H1 (cell line): ENCODE measurements at regions not wholly inside any gene's neighbourhood (a gene's known extent, or its start where the extent isn't known, plus 50 kb on each side); places are given as distances from the start of the nearest gene placed in this dataset.
"Not testable (repeated sequence)": the region's sequence is repeated elsewhere in the genome, so short reads cannot be mapped to it uniquely, and the experiment has no call there.

Experiments
- CTCF ChIA-PET: fragments of 300-600 bp; sonication (Branson Sonifier 250); formaldehyde crosslinking; loops from one replicate; lab custom pipeline; 2021; ENCODE audit not compliant: partially characterized antibody; lab: Charles Lee
- POLR2A ChIA-PET: fragments of 300-600 bp; sonication (Branson Sonifier 250); formaldehyde crosslinking; loops from one replicate; lab custom pipeline; 2021; ENCODE audit warnings: inconsistent platforms; ENCODE audit not compliant: partially characterized antibody; lab: Charles Lee
- DNase-seq, 2 experiments: peaks; one replicate each; pipeline versions ENCODE4 v3.0.0 to v3.0.0-alpha.2; 2010 to 2022; ENCODE audit warnings: low spot score in 2 of 2, low read depth in 1 of 2, mixed read lengths in 1 of 2
- FAIRE-seq: peaks from 2 replicates; lab custom pipeline; 2011; peaks lifted over from hg19 to GRCh38; lab: Jason Lieb, UNC
- H2AFZ ChIP-seq: 2 replicates; pipeline ENCODE4 v1.8.1; 2012; ENCODE audit warnings: low read length, inconsistent platforms
- H2AK5ac ChIP-seq: 2 replicates; pipeline ENCODE4 v1.6.1; 2013; ENCODE audit warnings: low read depth, low read length
- H2BK120ac ChIP-seq: replicated peaks from 2 replicates; pipeline ENCODE3; 2013; ENCODE audit warnings: low read depth, low read length, inconsistent platforms
- H2BK12ac ChIP-seq: 2 replicates; pipeline ENCODE4 v1.6.1; 2013; ENCODE audit warnings: low read depth, low read length
- H2BK15ac ChIP-seq: 2 replicates; pipeline ENCODE4 v1.6.1; 2013; ENCODE audit warnings: low read length
- H2BK20ac ChIP-seq: 2 replicates; pipeline ENCODE4 v1.6.1; 2013; ENCODE audit warnings: low read length
- H2BK5ac ChIP-seq: 2 replicates; pipeline ENCODE4 v1.6.1; 2013; ENCODE audit warnings: low read depth, low read length
- H3K14ac ChIP-seq: 2 replicates; pipeline ENCODE4 v1.6.1; 2013; ENCODE audit warnings: inconsistent platforms; ENCODE audit not compliant: insufficient read length
- H3K18ac ChIP-seq: 2 replicates; pipeline ENCODE4 v1.6.1; 2013; ENCODE audit warnings: low read length; ENCODE audit errors: extremely low read depth
- H3K23ac ChIP-seq: 2 replicates; pipeline ENCODE4 v1.6.1; 2013; ENCODE audit warnings: inconsistent platforms; ENCODE audit not compliant: insufficient read length
- H3K23me2 ChIP-seq: 2 replicates; pipeline ENCODE4 v1.6.1; 2013; ENCODE audit warnings: low read depth, low read length
- H3K27ac ChIP-seq: 2 replicates; pipeline ENCODE4 v1.6.1; 2011; ENCODE audit warnings: low read depth, low read length, inconsistent platforms
- H3K27me3 ChIP-seq, 4 experiments: replicated peaks in 1 of 4; 1 replicate in 1 of 4; 2 replicates in 3 of 4; pipeline versions ENCODE4 v1.6.1 to v1.8.1; 2011 to 2013; ENCODE audit warnings: low read length in 3 of 4, mild to moderate bottlenecking in 3 of 4, inconsistent platforms in 2 of 4, mixed read lengths in 2 of 4, moderate library complexity in 1 of 4; ENCODE audit not compliant: control insufficient read depth in 3 of 4, insufficient read depth in 3 of 4; ENCODE audit errors: extremely low read depth in 1 of 4
- H3K36me3 ChIP-seq, 4 experiments: 2 replicates each; pipeline versions ENCODE4 v1.6.1 to v1.8.1; 2011 to 2013; ENCODE audit warnings: mild to moderate bottlenecking in 4 of 4, low read length in 3 of 4, moderate library complexity in 2 of 4, control low read depth in 1 of 4, inconsistent platforms in 1 of 4; ENCODE audit not compliant: insufficient read depth in 4 of 4, control insufficient read depth in 2 of 4
- H3K4ac ChIP-seq: replicated peaks from 2 replicates; pipeline ENCODE3; 2013; ENCODE audit warnings: low read length, low read depth, mixed read lengths, inconsistent platforms; ENCODE audit not compliant: insufficient read length
- H3K4me1 ChIP-seq, 4 experiments: replicated peaks in 1 of 4; 1 replicate in 1 of 4; 2 replicates in 3 of 4; pipeline versions ENCODE4 v1.6.1 to v1.8.1; 2011 to 2013; ENCODE audit warnings: low read length in 3 of 4, inconsistent platforms in 2 of 4, mixed read lengths in 1 of 4; ENCODE audit not compliant: insufficient read depth in 4 of 4, control insufficient read depth in 3 of 4
- H3K4me2 ChIP-seq, 2 experiments: 2 replicates each; pipeline versions ENCODE4 v1.6.1 to v1.8.1; 2011 to 2013; ENCODE audit warnings: low read depth in 2 of 2, low read length in 2 of 2, control low read depth in 1 of 2, inconsistent platforms in 1 of 2, mild to moderate bottlenecking in 1 of 2; ENCODE audit not compliant: insufficient read depth in 1 of 2
- H3K4me3 ChIP-seq, 4 experiments: fragments of 200-600, 300-600 bp in 1 of 4; sonication (generic), shearing (Covaris generic), sonication (Bioruptor Twin) in 1 of 4; 2 replicates each; pipeline versions ENCODE4 v1.5.1 to v1.8.1; 2011 to 2016; ENCODE audit warnings: low read length in 4 of 4, low read depth in 3 of 4, control low read depth in 2 of 4, inconsistent platforms in 2 of 4, mild to moderate bottlenecking in 2 of 4, mixed read lengths in 1 of 4, moderate library complexity in 1 of 4; ENCODE audit not compliant: insufficient read depth in 2 of 4; ENCODE audit errors: extremely low read depth in 1 of 4
- H3K56ac ChIP-seq: replicated peaks from 2 replicates; pipeline ENCODE3; 2013; ENCODE audit warnings: low read depth, mild to moderate bottlenecking, mixed read lengths, low read length, inconsistent platforms; ENCODE audit not compliant: insufficient read length
- H3K79me1 ChIP-seq: 2 replicates; pipeline ENCODE4 v1.6.1; 2013; ENCODE audit warnings: low read depth, low read length, control low read depth
- H3K79me2 ChIP-seq, 2 experiments: 2 replicates each; pipeline versions ENCODE4 v1.6.1 to v1.8.1; 2012 to 2013; ENCODE audit warnings: low read length in 2 of 2, mild to moderate bottlenecking in 2 of 2, inconsistent platforms in 1 of 2; ENCODE audit not compliant: insufficient read depth in 2 of 2, control insufficient read depth in 1 of 2
- H3K9ac ChIP-seq, 4 experiments: replicated peaks in 1 of 4; 1 replicate in 1 of 4; 2 replicates in 3 of 4; pipeline versions ENCODE4 v1.6.1 to v1.8.1; 2011 to 2013; ENCODE audit warnings: low read depth in 3 of 4, low read length in 3 of 4, control low read depth in 2 of 4, mild to moderate bottlenecking in 2 of 4, moderate library complexity in 2 of 4, inconsistent platforms in 1 of 4; ENCODE audit errors: extremely low read depth in 1 of 4
- H3K9me3 ChIP-seq, 2 experiments: 2 replicates each; pipeline versions ENCODE4 v1.6.1 to v1.8.1; 2012 to 2013; ENCODE audit warnings: mild to moderate bottlenecking in 2 of 2, moderate library complexity in 2 of 2, control low read depth in 1 of 2, inconsistent platforms in 1 of 2, low read depth in 1 of 2, low read length in 1 of 2, mixed read lengths in 1 of 2; ENCODE audit not compliant: insufficient read depth in 2 of 2
- H4K20me1 ChIP-seq, 2 experiments: replicated peaks in 1 of 2; 2 replicates each; pipeline versions ENCODE3 to v1.8.1; 2011 to 2013; ENCODE audit warnings: inconsistent platforms in 2 of 2, low read length in 2 of 2, mild to moderate bottlenecking in 1 of 2; ENCODE audit not compliant: insufficient read depth in 2 of 2, control insufficient read depth in 1 of 2
- H4K5ac ChIP-seq: 2 replicates; pipeline ENCODE4 v1.6.1; 2013; ENCODE audit warnings: low read length, low read depth, mixed read lengths, inconsistent platforms; ENCODE audit not compliant: insufficient read length
- H4K8ac ChIP-seq: 2 replicates; pipeline ENCODE4 v1.8.0; 2013; ENCODE audit warnings: mild to moderate bottlenecking, moderate library complexity, low read length, inconsistent platforms; ENCODE audit not compliant: insufficient read depth; ENCODE audit errors: extremely low read depth
- H4K91ac ChIP-seq: replicated peaks from 2 replicates; pipeline ENCODE3; 2013; ENCODE audit warnings: low read length, mixed read lengths, inconsistent platforms; ENCODE audit not compliant: insufficient read length
- WGBS, 2 experiments: shearing (Covaris generic) in 1 of 2; methylation state at CpG; one replicate each; pipeline versions ENCODE4 v1.1.6 to v1.1.7; 2013 to 2015; ENCODE audit warnings: low lambda C conversion rate in 2 of 2, mixed read lengths in 2 of 2, inconsistent platforms in 1 of 2, low coverage in 1 of 2, missing lambda C conversion rate in 1 of 2; ENCODE audit not compliant: insufficient replicate concordance in 2 of 2, insufficient coverage in 1 of 2, insufficient read length in 1 of 2; ENCODE audit errors: extremely low coverage in 1 of 2, missing lambda C conversion rate in 1 of 2; 5-methylcytosine and 5-hydroxymethylcytosine counted together

DNA sequence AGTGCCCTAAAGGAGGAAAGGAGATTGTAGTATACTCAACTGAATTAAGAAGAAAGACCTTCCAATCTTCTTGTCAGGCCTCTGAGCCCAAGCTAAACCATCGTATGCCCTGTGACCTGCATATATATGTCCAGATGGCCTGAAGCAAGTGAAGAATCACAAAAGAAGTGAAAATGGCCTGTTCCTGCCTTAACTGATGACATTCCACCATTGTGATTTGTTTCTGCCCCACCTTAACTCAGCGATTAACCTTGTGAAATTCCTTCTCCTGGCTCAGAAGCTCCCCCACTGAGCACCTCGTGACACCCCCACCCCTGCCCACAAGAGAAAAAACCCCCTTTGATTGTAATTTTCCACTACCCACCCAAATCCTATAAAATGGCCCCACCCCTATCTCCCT is 739.2 kb downstream of the GALC start:
- H2BK120ac ChIP-seq, H3K23ac ChIP-seq, H3K9me3 ChIP-seq, H3K79me2 ChIP-seq, H3K27me3 ChIP-seq, H4K8ac ChIP-seq, H2AK5ac ChIP-seq, FAIRE-seq, H3K4me3 ChIP-seq, H3K18ac ChIP-seq, H4K91ac ChIP-seq, H3K36me3 ChIP-seq, H3K9ac ChIP-seq, H3K4me2 ChIP-seq, H3K4ac ChIP-seq, H2BK15ac ChIP-seq, H4K5ac ChIP-seq, DNase-seq, H3K79me1 ChIP-seq, H2AFZ ChIP-seq, H4K20me1 ChIP-seq, H2BK5ac ChIP-seq, H2BK12ac ChIP-seq, H3K56ac ChIP-seq, H3K27ac ChIP-seq, CTCF ChIA-PET, H2BK20ac ChIP-seq, H3K14ac ChIP-seq, H3K4me1 ChIP-seq, H3K23me2 ChIP-seq: not testable (repeated sequence)
- POLR2A ChIA-PET = interaction anchor here (1.2 kb wide), 1 partner anchor 11 kb away, joined by 4 read pairs; no protein-coding TSS in a partner anchor
- WGBS, 2 experiments = 90% methylated on average over 3 of the region's 3 CpGs; no CpG with 5 or more reads in 1 of the 2 experiments
